IMR-90 (cell line): ENCODE measurements at regions not wholly inside any gene's neighbourhood (a gene's known extent, or its start where the extent isn't known, plus 50 kb on each side); places are given as distances from the start of the nearest gene placed in this dataset.

Experiments used
- ATAC-seq: fragments of 200-7000 bp; cut with Tn5 transposase; 2 replicates; pipeline ENCODE4 v1.9.1; 2020; ENCODE audit warnings: low read depth, mild to moderate bottlenecking, moderate library complexity
- BruUV-seq: library from RNA; stranded (reverse); fragments of 400-500 nt; replicated peaks from 2 replicates; lab custom pipeline; 2021; lab: Mats Ljungman, UMichigan
- CTCF ChIA-PET: fragments of 300-600 bp; formaldehyde crosslinking; extraction: SDS; loops from one replicate; lab custom pipeline; 2021; ENCODE audit warnings: antibody characterized with exemption; lab: Yijun Ruan, JAX
- POLR2A ChIA-PET: fragments of 300-600 bp; sonication (Branson Sonifier 250); formaldehyde crosslinking; loops from one replicate; lab custom pipeline; 2022; ENCODE audit warnings: antibody characterized with exemption; ENCODE audit not compliant: unreplicated experiment; lab: Charles Lee
- DNase-seq: peaks from one replicate; pipeline ENCODE4 v3.0.0; 2013
- H2AFZ ChIP-seq: replicated peaks from 2 replicates; pipeline ENCODE3; 2013; ENCODE audit warnings: low read length, mild to moderate bottlenecking; ENCODE audit not compliant: poor library complexity
- H2AK5ac ChIP-seq: 2 replicates; pipeline ENCODE4 v1.6.1; 2013; ENCODE audit warnings: low read depth, low read length, inconsistent platforms
- H2AK9ac ChIP-seq: replicated peaks from 2 replicates; pipeline ENCODE3; 2013; ENCODE audit warnings: mild to moderate bottlenecking, low read depth, low read length, moderate library complexity; ENCODE audit not compliant: poor library complexity
- H2BK120ac ChIP-seq: 2 replicates; pipeline ENCODE4 v1.6.1; 2013; ENCODE audit warnings: low read depth, low read length, inconsistent platforms
- H2BK15ac ChIP-seq: 3 replicates; pipeline ENCODE4 v1.6.1; 2013; ENCODE audit warnings: low read depth, low read length, inconsistent platforms
- H2BK20ac ChIP-seq: 2 replicates; pipeline ENCODE4 v1.6.1; 2013; ENCODE audit warnings: low read depth, mild to moderate bottlenecking, inconsistent platforms, low read length, moderate library complexity
- H2BK5ac ChIP-seq: 2 replicates; pipeline ENCODE4 v1.6.1; 2013; ENCODE audit warnings: mild to moderate bottlenecking, low read depth, low read length, inconsistent platforms; ENCODE audit not compliant: poor library complexity, severe bottlenecking
- H3K14ac ChIP-seq: replicated peaks from 2 replicates; pipeline ENCODE4 v1.6.1; 2013; ENCODE audit warnings: low read depth, low read length, inconsistent platforms
- H3K18ac ChIP-seq: 2 replicates; pipeline ENCODE4 v1.6.1; 2013; ENCODE audit warnings: low read depth, low read length, control low read depth
- H3K23ac ChIP-seq: 2 replicates; pipeline ENCODE4 v1.6.1; 2013; ENCODE audit warnings: low read depth, low read length, inconsistent platforms
- H3K27ac ChIP-seq: 2 replicates; pipeline ENCODE4 v1.5.1; 2013; ENCODE audit warnings: mild to moderate bottlenecking, control low read depth, low read length; ENCODE audit not compliant: insufficient read depth
- H3K27me3 ChIP-seq: 2 replicates; pipeline ENCODE4 v1.6.1; 2013; ENCODE audit warnings: low read length; ENCODE audit not compliant: control insufficient read depth, insufficient read depth
- H3K36me3 ChIP-seq: 2 replicates; pipeline ENCODE4 v1.6.1; 2013; ENCODE audit warnings: low read length, mixed read lengths; ENCODE audit not compliant: control insufficient read depth, insufficient read depth
- H3K4ac ChIP-seq: 2 replicates; pipeline ENCODE4 v1.6.1; 2013; ENCODE audit warnings: low read depth, low read length, inconsistent platforms
- H3K4me1 ChIP-seq: 2 replicates; pipeline ENCODE4 v1.6.1; 2013; ENCODE audit warnings: low read length, mixed read lengths; ENCODE audit not compliant: control insufficient read depth, insufficient read depth
- H3K4me2 ChIP-seq: 2 replicates; pipeline ENCODE4 v1.6.1; 2013; ENCODE audit warnings: low read depth, mild to moderate bottlenecking, control low read depth, low read length, moderate library complexity
- H3K4me3 ChIP-seq: 2 replicates; pipeline ENCODE4 v1.5.1; 2013; ENCODE audit warnings: low read depth, mild to moderate bottlenecking, control low read depth, low read length, moderate library complexity; ENCODE audit not compliant: insufficient read depth
- H3K56ac ChIP-seq: 2 replicates; pipeline ENCODE4 v1.6.1; 2013; ENCODE audit warnings: low read length, inconsistent platforms; ENCODE audit not compliant: insufficient read depth; ENCODE audit errors: extremely low read depth
- H3K79me1 ChIP-seq, 2 experiments: 2 replicates each; pipeline ENCODE4 v1.6.1; 2013; ENCODE audit warnings: low read length in 2 of 2, inconsistent platforms in 1 of 2, low read depth in 1 of 2
- H3K9ac ChIP-seq: 2 replicates; pipeline ENCODE4 v1.6.1; 2013; ENCODE audit warnings: low read depth, low read length, control low read depth
- H3K9me1 ChIP-seq: 2 replicates; pipeline ENCODE4 v1.6.1; 2013; ENCODE audit warnings: low read length, inconsistent platforms; ENCODE audit not compliant: insufficient read depth
- H3K9me3 ChIP-seq: 2 replicates; pipeline ENCODE4 v1.6.1; 2013; ENCODE audit warnings: low read length; ENCODE audit not compliant: control insufficient read depth, insufficient read depth
- H4K20me1 ChIP-seq: 2 replicates; pipeline ENCODE4 v1.6.1; 2013; ENCODE audit warnings: low read length, inconsistent platforms; ENCODE audit not compliant: insufficient read depth
- H4K5ac ChIP-seq: 2 replicates; pipeline ENCODE4 v1.6.1; 2013; ENCODE audit warnings: mild to moderate bottlenecking, low read depth, low read length, control low read depth
- H4K8ac ChIP-seq, 2 experiments: 2 replicates each; pipeline ENCODE4 v1.6.1; 2013; ENCODE audit warnings: low read depth in 2 of 2, low read length in 2 of 2, control low read depth in 1 of 2, inconsistent platforms in 1 of 2
- H4K91ac ChIP-seq: 2 replicates; pipeline ENCODE4 v1.6.1; 2013; ENCODE audit warnings: low read depth, low read length, inconsistent platforms; ENCODE audit not compliant: insufficient read depth
- CHD1 ChIP-seq: IDR thresholded peaks from 2 replicates; pipeline ENCODE4 v1.6.1; 2012; ENCODE audit warnings: low read depth, low read length, improper control_type of control experiment
- FOS ChIP-seq: fragments of 150-350 bp; IDR thresholded peaks from 2 replicates; pipeline ENCODE4 v1.6.1; 2016; ENCODE audit warnings: low read depth, low read length
- MAZ ChIP-seq: IDR thresholded peaks from 2 replicates; pipeline ENCODE4 v1.6.1; 2012; ENCODE audit warnings: low read depth, mild to moderate bottlenecking, low read length, improper control_type of control experiment, moderate library complexity, borderline replicate concordance
- WGBS, 2 experiments: methylation state at CpG; one replicate each; pipeline versions ENCODE4 v1.1.5 to v1.1.7; 2013; ENCODE audit warnings: missing lambda C conversion rate in 2 of 2; ENCODE audit not compliant: insufficient read length in 1 of 2; ENCODE audit errors: extremely low coverage in 2 of 2; 5-methylcytosine and 5-hydroxymethylcytosine counted together
- dilution Hi-C: fragments of 300-500 bp; cut with HindIII; formaldehyde crosslinking; loops from one replicate; pipeline ENCODE4 v1.14.3; 2018; ENCODE audit warnings: low sequenced_read_pairs; ENCODE audit not compliant: unreplicated experiment
- in situ Hi-C: fragments of 300-500 bp; cut with MboI; formaldehyde crosslinking; loops from 3 replicates; pipeline ENCODE4 v1.14.3; 2019; ENCODE audit warnings: low sequenced_read_pairs, inconsistent platforms, mixed read lengths
- intact Hi-C: fragments of 100-400 bp; cut with micrococcal nuclease; formaldehyde crosslinking; loops from 2 replicates; pipeline ENCODE4 v1.10.0; 2022

- Histone ChIP-seq H3K36me3 (no peaks in the 10 kb centered on the region), H2BK15ac (no peak overlapping the region), H2AK5ac (no peak overlapping the region), H3K18ac (no peak overlapping the region), H3K56ac (no peak overlapping the region), H3K14ac (no peak overlapping the region), H3K27ac (no peak overlapping the region), H3K23ac (no peak overlapping the region), H3K4me2 (no peak overlapping the region), H3K79me1 (no peaks in the 10 kb centered on the region), H2BK5ac (no peak overlapping the region), H3K9ac (no peak overlapping the region), H2BK20ac (no peak overlapping the region), H3K4me1 (no peaks in the 10 kb centered on the region), H2AK9ac (no peak overlapping the region), H4K8ac (no peak overlapping the region), H3K4ac (no peak overlapping the region), H3K9me3 (no peaks in the 10 kb centered on the region), H4K5ac (no peak overlapping the region), H4K20me1 (no peaks in the 10 kb centered on the region), H3K4me3 (no peak overlapping the region), H2AFZ (peak overlapping the region; percentile 14), H2BK120ac (no peak overlapping the region), H3K9me1 (no peaks in the 10 kb centered on the region), H3K27me3 (no peaks in the 10 kb centered on the region), H4K91ac (no peak overlapping the region)
- dilution Hi-C loops, result no loop called here
- DNase-seq (no peak), ATAC-seq (no peak)
- in situ Hi-C loops, result no loop called here
- CTCF ChIA-PET, result no interaction called here
- BruUV-seq, result no TSS peak
- TF ChIP-seq MAZ, result no peak
- TF ChIP-seq FOS, result no peak
- TF ChIP-seq CHD1, result no peak
- 80% methylated on average over 14 of the region's 23 CpGs; no CpG with 5 or more reads in 1 of the 2 experiments for WGBS, 2 experiments
- POLR2A ChIA-PET, result no interaction called here
- intact Hi-C loops, result no loop called here
Measured at GRCh38 chr17:79534851-79535727, 75.8 kb downstream of the RBFOX3 start.
